HCT116 (cell line): ENCODE measurements at regions not wholly inside any gene's neighbourhood (a gene's known extent, or its start where the extent isn't known, plus 50 kb on each side); places are given as distances from the start of the nearest gene placed in this dataset.

Experiments
- ATAC-seq: fragments of 200-7000 bp; cut with Tn5 transposase; 2 replicates; pipeline ENCODE4 v1.9.1; 2020; ENCODE audit warnings: mild to moderate bottlenecking, moderate library complexity
- BruUV-seq: library from RNA; stranded (reverse); fragments of 400-500 nt; replicated peaks from 2 replicates; lab custom pipeline; 2021; lab: Mats Ljungman, UMichigan
- CTCF ChIA-PET: fragments of 300-600 bp; sonication (Branson Sonifier 250); formaldehyde crosslinking; loops from one replicate; lab custom pipeline; 2021; ENCODE audit warnings: antibody characterized with exemption; lab: Charles Lee
- POLR2A ChIA-PET: fragments of 300-600, 350-600 bp; sonication (Branson Sonifier 250); formaldehyde crosslinking; loops from one replicate; lab custom pipeline; 2021; ENCODE audit warnings: antibody characterized with exemption; lab: Charles Lee
- RAD21 ChIA-PET, 2 experiments: fragments of 300-600 bp; sonication (Branson Sonifier 250); formaldehyde crosslinking; loops; one replicate each; lab custom pipeline; 2023; ENCODE audit warnings: low total read pairs in 2 of 2; ENCODE audit not compliant: uncharacterized antibody in 2 of 2, unreplicated experiment in 2 of 2, low non-redundant PET in 1 of 2; lab: Charles Lee
- DNase-seq: peaks from one replicate; pipeline ENCODE4 v3.0.0-alpha.2; 2010; ENCODE audit warnings: low read depth, low spot score
- H2AFZ ChIP-seq: fragments of 200-600 bp; shearing (Covaris generic), sonication (generic); 2 replicates; pipeline ENCODE4 v1.6.1; 2017; ENCODE audit warnings: low read depth, mixed run types, mixed read lengths, antibody characterized with exemption, low read length; ENCODE audit not compliant: poor library complexity, severe bottlenecking
- H3K27ac ChIP-seq: 2 replicates; pipeline ENCODE4 v1.5.1; 2012; ENCODE audit warnings: low read depth, low read length
- H3K27me3 ChIP-seq: fragments of 200-600 bp; sonication (generic); 2 replicates; pipeline ENCODE4 v1.6.1; 2016; ENCODE audit warnings: mixed run types, low read length, mixed read lengths; ENCODE audit not compliant: insufficient read depth
- H3K36me3 ChIP-seq, 2 experiments: fragments of 200-500 bp in 1 of 2; fragments of 200-600 bp in 1 of 2; sonication (Bioruptor generic) in 1 of 2; sonication (generic) in 1 of 2; 2 replicates each; pipeline versions ENCODE4 v1.5.1 to v1.6.1; 2014 to 2016; ENCODE audit warnings: low read length in 2 of 2, inconsistent platforms in 1 of 2, mixed read lengths in 1 of 2, mixed run types in 1 of 2; ENCODE audit not compliant: insufficient read depth in 2 of 2, control insufficient read depth in 1 of 2
- H3K4me1 ChIP-seq, 2 experiments: fragments of 200-600 bp in 1 of 2; sonication (generic) in 1 of 2; 2 replicates each; pipeline versions ENCODE4 v1.5.1 to v1.6.1; 2012 to 2017; ENCODE audit warnings: low read length in 2 of 2, inconsistent platforms in 1 of 2, mild to moderate bottlenecking in 1 of 2, mixed read lengths in 1 of 2, mixed run types in 1 of 2, moderate library complexity in 1 of 2; ENCODE audit not compliant: insufficient read depth in 2 of 2, control insufficient read depth in 1 of 2
- H3K4me2 ChIP-seq: fragments of 200-600 bp; sonication (generic); 2 replicates; pipeline ENCODE4 v1.6.1; 2017; ENCODE audit warnings: mixed run types, low read length, mixed read lengths
- H3K4me3 ChIP-seq, 2 experiments: fragments of 200-600 bp in 1 of 2; sonication (generic) in 1 of 2; replicated peaks in 1 of 2; 2 replicates each; pipeline ENCODE4 v1.5.1; 2011 to 2016; ENCODE audit warnings: low read length in 2 of 2, control low read depth in 1 of 2, low read depth in 1 of 2, mild to moderate bottlenecking in 1 of 2, mixed read lengths in 1 of 2, mixed run types in 1 of 2
- H3K79me2 ChIP-seq: fragments of 200-600 bp; sonication (generic); 2 replicates; pipeline ENCODE4 v1.6.1; 2017; ENCODE audit warnings: mild to moderate bottlenecking, mixed run types, low read length, moderate library complexity, mixed read lengths; ENCODE audit not compliant: insufficient read depth
- H3K9ac ChIP-seq: fragments of 200-600 bp; sonication (generic); 2 replicates; pipeline ENCODE4 v1.6.1; 2016; ENCODE audit warnings: low read length, mixed read lengths
- H3K9me2 ChIP-seq: fragments of 200-600 bp; sonication (generic), shearing (Covaris generic); 2 replicates; pipeline ENCODE4 v1.6.1; 2017; ENCODE audit warnings: mixed run types, mild to moderate bottlenecking, moderate library complexity; ENCODE audit not compliant: insufficient read depth
- H3K9me3 ChIP-seq, 2 experiments: fragments of 200-500 bp in 1 of 2; fragments of 200-600 bp in 1 of 2; sonication (Bioruptor generic) in 1 of 2; sonication (generic) in 1 of 2; 2 replicates each; pipeline ENCODE4 v1.6.1; 2014 to 2017; ENCODE audit warnings: low read length in 2 of 2, mixed read lengths in 2 of 2, inconsistent platforms in 1 of 2, low read depth in 1 of 2, mild to moderate bottlenecking in 1 of 2, mixed run types in 1 of 2, moderate library complexity in 1 of 2; ENCODE audit not compliant: control insufficient read depth in 1 of 2, insufficient read depth in 1 of 2
- H4K20me1 ChIP-seq: fragments of 200-600 bp; sonication (generic), shearing (Covaris generic); 2 replicates; pipeline ENCODE4 v1.6.1; 2017; ENCODE audit warnings: mixed run types, mild to moderate bottlenecking, moderate library complexity; ENCODE audit not compliant: insufficient read depth
- CBX3 ChIP-seq: IDR thresholded peaks from 2 replicates; pipeline ENCODE4 v1.6.1; 2012; ENCODE audit warnings: low read depth
- CEBPB ChIP-seq: IDR thresholded peaks from 2 replicates; pipeline ENCODE4 v1.6.1; 2012; ENCODE audit warnings: low read depth
- JUND ChIP-seq: IDR thresholded peaks from 2 replicates; pipeline ENCODE4 v1.6.1; 2012
- MAX ChIP-seq: IDR thresholded peaks from 2 replicates; pipeline ENCODE4 v1.6.1; 2012
- SIN3A ChIP-seq: IDR thresholded peaks from 2 replicates; pipeline ENCODE4 v1.6.1; 2012; ENCODE audit warnings: low read depth
- intact Hi-C: fragments of 100-400 bp; cut with micrococcal nuclease; formaldehyde crosslinking; loops from 2 replicates; pipeline ENCODE4 v1.10.0; 2022

DNA sequence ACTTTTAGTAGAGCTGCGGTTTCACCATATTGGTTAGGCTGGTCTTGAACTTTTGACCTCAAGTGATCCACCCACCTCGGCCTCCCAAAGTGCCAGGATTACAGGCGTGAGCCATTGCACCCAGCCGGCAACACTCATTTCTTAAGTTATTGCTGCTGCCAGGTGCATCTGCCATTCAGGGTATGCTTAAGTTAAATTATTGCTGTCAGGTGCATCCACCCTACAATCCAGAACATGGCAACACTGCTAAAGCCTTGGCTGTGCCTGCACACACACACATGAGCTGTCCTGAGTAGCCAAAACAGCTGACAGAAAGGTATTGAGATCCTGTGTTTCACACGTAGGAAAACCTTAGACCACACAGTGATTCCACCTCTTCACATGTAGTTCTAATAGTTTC lies 148.2 kb downstream of the FAM161A start:
- ChIA-PET CTCF (no interaction called here), RAD21 (no interaction called here), POLR2A (no interaction called here)
- intact Hi-C loops: no loop called here
- no TSS peak for BruUV-seq
- ATAC-seq: no peak
- Histone ChIP-seq H3K27ac (no peak overlapping the region), H3K4me2 (no peak overlapping the region), H4K20me1 (no peaks in the 10 kb centered on the region), H3K36me3 (no peaks in the 10 kb centered on the region), H2AFZ (no peak overlapping the region), H3K9me2 (no peaks in the 10 kb centered on the region), H3K4me3 (no peak overlapping the region), H3K79me2 (no peaks in the 10 kb centered on the region), H3K9me3 (no peaks in the 10 kb centered on the region), H3K27me3 (no peaks in the 10 kb centered on the region), H3K4me1 (no peaks in the 10 kb centered on the region), H3K9ac (no peak overlapping the region)
- TF ChIP-seq MAX: no peak
- no peak for TF ChIP-seq CEBPB
- no peak for TF ChIP-seq SIN3A
- DNase-seq: no peak

GRCh38 chr2:61704364-61704763 lies 149.5 kb downstream of the FAM161A start:
- CTCF ChIA-PET: no interaction called here
- intact Hi-C loops: no loop called here
- POLR2A ChIA-PET: no interaction called here
- no peaks in the 10 kb centered on the region for H3K9me2 ChIP-seq
- H3K9me3 ChIP-seq: no peaks in the 10 kb centered on the region
- ATAC-seq (no peak), DNase-seq (no peak)
- H3K4me1 ChIP-seq: no peaks in the 10 kb centered on the region
- no peak overlapping the region for H2AFZ ChIP-seq
- BruUV-seq: no TSS peak
- H4K20me1 ChIP-seq: no peaks in the 10 kb centered on the region
- TF ChIP-seq CBX3 (no peak), SIN3A (no peak), JUND (no peak)
- H3K27ac ChIP-seq: no peak overlapping the region
- no peaks in the 10 kb centered on the region for H3K79me2 ChIP-seq
- no peak overlapping the region for H3K4me2 ChIP-seq
- H3K36me3 ChIP-seq: no peaks in the 10 kb centered on the region
- no peaks in the 10 kb centered on the region for H3K27me3 ChIP-seq
- RAD21 ChIA-PET: no interaction called here
- no peak overlapping the region for H3K9ac ChIP-seq
- H3K4me3 ChIP-seq: no peak overlapping the region
